Stimulated activated CD4-positive, alpha-beta T cell treated with anti-CD3 and anti-CD28 coated beads, Interleukin-2, amount 100 ng/mL, for 48 hours (primary cell): ENCODE measurements at regions not wholly inside any gene's neighbourhood (a gene's known extent, or its start where the extent isn't known, plus 50 kb on each side); places are given as distances from the start of the nearest gene placed in this dataset.
"Not testable (repeated sequence)": the region's sequence is repeated elsewhere in the genome, so short reads cannot be mapped to it uniquely, and the experiment has no call there.

Source experiments
- DNase-seq, 2 donors: peaks; one replicate each; pipeline ENCODE4 v3.0.0-alpha.2; 2020

- no peak for DNase-seq
These were observed 632.0 kb upstream of the SPRY2 start for GRCh38 chr13:80972857-80973478.

- DNase-seq = no peak
These were observed 624.2 kb upstream of the SPRY2 start for GRCh38 chr13:80965097-80965496.

GRCh38 chr13:80962855-80963254 lies 621.9 kb upstream of the SPRY2 start:
- no peak for DNase-seq

- no peak for DNase-seq
These were observed 621.2 kb upstream of the SPRY2 start for GRCh38 chr13:80962173-80962572.

GRCh38 chr13:80957019-80957655 lies 616.2 kb upstream of the SPRY2 start:
- no peak for DNase-seq

DNA sequence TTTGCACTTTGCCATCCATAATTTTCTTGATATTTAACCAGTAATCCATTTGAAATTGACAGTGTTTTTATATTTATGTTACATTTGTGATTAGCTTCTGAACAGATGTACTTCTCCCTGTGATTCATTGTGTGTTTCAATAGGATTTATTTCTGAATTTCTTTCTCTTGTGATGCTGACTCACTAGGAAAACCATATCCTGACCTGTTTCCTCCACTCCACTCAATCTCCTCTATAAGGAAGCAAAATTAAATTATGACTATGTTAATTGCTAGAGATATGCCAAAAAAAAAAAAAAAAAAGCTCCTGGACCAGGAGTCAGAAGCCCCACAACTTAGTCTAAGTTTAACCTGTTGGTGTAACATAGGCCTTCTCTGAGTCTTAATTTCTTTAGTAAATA lies 614.6 kb upstream of the SPRY2 start:
- no peak for DNase-seq

DNA sequence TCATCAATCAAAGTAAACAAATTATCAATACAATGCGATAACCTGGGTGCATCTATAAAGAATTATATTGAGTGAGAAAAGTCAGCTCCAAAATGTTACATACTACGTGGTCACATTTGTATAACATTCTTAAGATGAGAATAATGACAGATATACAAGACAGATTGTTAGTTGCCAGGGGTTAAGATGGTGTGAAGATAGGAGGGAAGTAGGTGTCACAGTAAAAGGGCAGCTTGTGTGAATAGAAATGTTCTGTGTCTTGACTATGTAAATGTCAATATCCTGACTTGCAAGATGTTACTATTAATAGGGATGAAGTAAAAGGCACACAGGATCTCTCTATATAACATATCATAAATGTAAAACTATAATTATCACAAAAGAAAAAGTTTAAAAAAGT lies 611.2 kb upstream of the SPRY2 start:
- no peak for DNase-seq

- no peak for DNase-seq
These were observed 605.3 kb upstream of the SPRY2 start for GRCh38 chr13:80946008-80946802.

GRCh38 chr13:80945328-80945727 lies 604.4 kb upstream of the SPRY2 start:
- DNase-seq = no peak

DNA sequence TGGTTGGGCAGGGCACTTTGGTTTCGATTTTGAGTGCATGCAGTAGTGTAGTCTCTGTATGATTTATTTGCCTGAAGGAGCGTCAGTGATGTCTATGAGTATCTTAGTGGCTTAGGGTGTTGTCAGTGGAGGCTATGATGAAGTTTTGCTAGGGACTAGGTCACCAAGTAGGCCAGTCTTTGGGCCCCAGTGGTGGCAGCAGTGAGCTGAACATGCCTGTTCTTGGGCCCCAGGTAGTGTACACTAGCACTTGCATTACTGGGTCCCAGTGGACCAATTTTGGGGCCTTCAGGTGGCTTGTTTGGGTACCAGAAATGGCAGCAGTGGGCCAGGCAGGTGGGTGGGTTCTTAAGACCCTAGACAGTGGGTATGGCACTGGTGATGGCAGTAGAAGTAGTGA lies 598.7 kb upstream of the SPRY2 start:
- no peak for DNase-seq

GRCh38 chr13:80931766-80932165 lies 590.8 kb upstream of the SPRY2 start:
- no peak for DNase-seq

- no peak for DNase-seq
These were observed 590.2 kb upstream of the SPRY2 start for GRCh38 chr13:80931118-80931517.

DNA sequence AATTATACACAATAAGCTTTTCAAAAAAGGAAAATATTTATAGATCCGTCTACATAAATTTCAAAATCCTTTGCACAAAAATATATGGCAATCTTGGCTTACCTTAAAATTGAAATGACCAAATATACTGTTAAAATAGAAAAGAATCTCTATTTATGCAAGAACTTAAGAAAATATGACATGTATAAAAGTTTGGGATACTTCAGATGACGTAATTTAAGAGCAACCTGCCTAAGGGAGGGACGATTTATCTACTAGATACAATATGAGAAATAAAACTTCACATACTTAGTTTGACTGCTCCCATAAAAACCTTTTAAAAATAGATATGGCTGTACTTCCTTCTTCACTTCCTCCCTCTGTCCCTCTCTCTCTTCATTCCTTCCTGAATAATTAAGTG lies 587.3 kb upstream of the SPRY2 start:
- DNase-seq = no peak

DNA sequence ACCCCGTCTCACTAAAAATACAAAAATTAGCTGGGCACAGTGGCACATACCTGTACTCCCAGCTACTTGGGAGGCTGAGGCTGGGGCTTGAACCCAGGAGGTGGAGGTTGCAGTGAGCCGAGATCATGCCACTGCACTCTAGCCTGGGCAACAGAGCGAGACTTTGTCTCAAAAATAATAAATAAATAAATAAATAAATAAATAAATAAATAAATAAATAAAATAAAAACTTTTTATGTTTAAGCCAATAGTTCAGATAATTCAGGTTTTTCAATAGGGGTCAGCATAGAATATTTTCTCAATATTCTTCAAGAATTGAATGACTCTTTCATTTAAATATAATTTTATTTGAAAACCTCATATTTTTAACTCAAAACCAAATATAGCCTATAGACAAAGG lies 585.1 kb upstream of the SPRY2 start:
- not testable (repeated sequence) for DNase-seq

DNA sequence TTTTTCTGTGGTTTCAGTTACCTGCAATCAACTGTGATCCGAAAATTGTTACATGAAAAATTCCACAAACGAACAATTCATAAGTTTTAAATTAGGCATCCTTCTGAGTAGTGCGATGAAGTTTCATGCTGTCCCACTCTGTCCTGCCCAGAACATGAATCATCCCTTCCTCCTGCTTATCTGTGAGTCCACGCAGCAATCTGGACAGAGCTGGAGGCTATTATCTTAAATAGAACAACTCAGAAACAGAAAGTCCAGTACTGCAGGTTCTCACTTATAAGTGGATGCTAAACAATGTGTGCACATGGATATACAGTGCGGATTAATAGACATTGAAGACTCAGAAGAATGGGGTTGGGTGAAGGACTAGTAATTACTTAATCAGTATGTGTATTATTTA lies 583.7 kb upstream of the SPRY2 start:
- no peak for DNase-seq

- DNase-seq = no peak
These were observed 583.0 kb upstream of the SPRY2 start for GRCh38 chr13:80923907-80924306.

DNA sequence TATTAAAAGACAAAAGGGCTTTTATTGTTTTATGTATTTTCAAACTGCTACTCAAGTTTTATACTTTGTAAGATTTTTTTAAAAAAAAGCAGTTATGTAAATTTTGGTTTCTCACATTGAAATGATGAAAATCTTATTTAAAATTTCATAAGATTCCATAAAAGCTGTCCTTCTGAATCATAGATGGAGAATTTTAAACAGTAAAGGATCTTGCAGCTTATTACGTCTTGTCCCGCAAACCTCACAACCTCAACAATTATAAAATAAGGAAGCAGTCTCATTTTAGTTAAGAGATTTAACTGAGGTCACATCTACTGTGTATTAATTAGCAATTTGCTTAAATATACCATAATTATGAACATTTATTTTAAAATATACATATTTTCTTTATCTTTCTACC lies 581.0 kb upstream of the SPRY2 start:
- no peak for DNase-seq

GRCh38 chr13:80921541-80921940 lies 580.6 kb upstream of the SPRY2 start:
- no peak for DNase-seq

DNA sequence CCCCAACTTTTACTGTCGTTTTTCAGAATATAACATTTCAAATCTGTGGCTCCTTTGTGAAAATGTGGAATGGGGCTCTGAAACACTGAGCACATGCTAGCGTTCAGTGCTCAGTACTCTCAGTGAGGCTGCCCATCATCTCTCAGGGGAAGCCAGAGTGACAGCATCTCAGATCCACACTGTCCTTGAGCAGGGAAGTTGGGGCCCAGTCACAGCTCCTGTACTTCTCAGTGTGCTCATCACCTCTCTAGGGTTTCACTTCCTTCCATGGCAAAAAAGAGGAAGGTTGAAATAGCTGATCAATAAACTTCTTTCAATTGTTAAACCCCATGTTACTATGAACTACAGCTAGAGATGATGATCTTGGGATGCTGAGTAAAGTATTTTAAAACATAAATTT lies 565.9 kb upstream of the SPRY2 start:
- DNase-seq = no peak

GRCh38 chr13:80904386-80904785 lies 563.5 kb upstream of the SPRY2 start:
- DNase-seq = no peak

DNA sequence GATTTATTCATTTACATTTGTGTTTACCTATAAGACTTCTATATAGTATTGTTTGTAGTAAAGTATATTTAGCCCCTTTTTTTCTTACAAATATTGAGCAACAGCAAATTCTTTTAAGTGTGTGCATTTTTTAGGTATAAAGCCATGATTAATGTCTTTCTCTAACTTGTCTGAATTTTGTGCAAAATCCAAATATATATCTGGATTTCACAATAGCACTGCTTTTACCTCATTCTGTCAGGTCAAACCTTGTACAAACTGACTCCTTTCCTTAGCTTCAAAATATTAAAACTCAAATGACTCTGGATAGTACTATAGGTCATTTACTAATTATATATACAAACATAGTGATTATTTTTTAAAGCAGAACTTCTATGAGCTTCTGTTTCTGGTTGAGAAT lies 563.0 kb upstream of the SPRY2 start:
- no peak for DNase-seq

GRCh38 chr13:80901530-80901929 lies 560.6 kb upstream of the SPRY2 start:
- DNase-seq = no peak

- no peak for DNase-seq
These were observed 560.2 kb upstream of the SPRY2 start for GRCh38 chr13:80901111-80901510.

- DNase-seq = no peak
These were observed 559.6 kb upstream of the SPRY2 start for GRCh38 chr13:80900561-80900960.
